Gastrocnemius medialis (tissue), 4 donors: ENCODE measurements at regions not wholly inside any gene's neighbourhood (a gene's known extent, or its start where the extent isn't known, plus 50 kb on each side); places are given as distances from the start of the nearest gene placed in this dataset.

ENCODE experiments used
- POLR2A ChIP-seq, 2 donors: fragments of 450-650 bp; IDR thresholded peaks; one replicate each; pipeline ENCODE4 v1.6.1; 2017; ENCODE audit warnings: antibody characterized with exemption in 2 of 2, mild to moderate bottlenecking in 2 of 2, moderate library complexity in 2 of 2
- TF ChIP-seq, protein P1 (sequence below), 5 experiments: fragments of 450-650 bp in 3 of 5; fragments of 200-600 bp in 2 of 5; sonication (generic) in 2 of 5; IDR thresholded peaks in 4 of 5; conservative IDR thresholded peaks in 1 of 5; 1 replicate in 4 of 5; 2 replicates in 1 of 5; pipeline ENCODE4 v1.5.1; 2016 to 2019; ENCODE audit warnings: antibody characterized with exemption in 5 of 5, mild to moderate bottlenecking in 3 of 5, moderate library complexity in 3 of 5

DNA sequence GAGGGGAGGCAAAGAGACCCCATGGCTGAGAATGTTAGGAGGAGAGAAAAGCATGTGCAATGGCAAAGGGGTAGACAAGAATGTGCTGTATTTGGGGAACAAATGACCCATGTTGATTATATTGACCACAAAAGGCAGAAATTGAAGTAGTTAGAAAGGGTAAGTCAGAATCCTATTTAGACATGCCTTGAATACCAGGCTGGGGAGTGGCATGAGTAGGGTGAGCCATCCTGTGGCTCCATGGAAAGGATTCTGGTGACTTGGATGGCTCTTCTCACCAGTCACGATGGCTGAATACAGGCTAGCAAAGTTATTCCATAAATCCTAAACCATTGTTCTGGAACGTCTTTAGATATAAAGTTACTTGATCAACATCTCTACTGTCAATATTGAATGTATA is 73.4 kb upstream of the MEF2C start:
- TF ChIP-seq, protein P1, sequence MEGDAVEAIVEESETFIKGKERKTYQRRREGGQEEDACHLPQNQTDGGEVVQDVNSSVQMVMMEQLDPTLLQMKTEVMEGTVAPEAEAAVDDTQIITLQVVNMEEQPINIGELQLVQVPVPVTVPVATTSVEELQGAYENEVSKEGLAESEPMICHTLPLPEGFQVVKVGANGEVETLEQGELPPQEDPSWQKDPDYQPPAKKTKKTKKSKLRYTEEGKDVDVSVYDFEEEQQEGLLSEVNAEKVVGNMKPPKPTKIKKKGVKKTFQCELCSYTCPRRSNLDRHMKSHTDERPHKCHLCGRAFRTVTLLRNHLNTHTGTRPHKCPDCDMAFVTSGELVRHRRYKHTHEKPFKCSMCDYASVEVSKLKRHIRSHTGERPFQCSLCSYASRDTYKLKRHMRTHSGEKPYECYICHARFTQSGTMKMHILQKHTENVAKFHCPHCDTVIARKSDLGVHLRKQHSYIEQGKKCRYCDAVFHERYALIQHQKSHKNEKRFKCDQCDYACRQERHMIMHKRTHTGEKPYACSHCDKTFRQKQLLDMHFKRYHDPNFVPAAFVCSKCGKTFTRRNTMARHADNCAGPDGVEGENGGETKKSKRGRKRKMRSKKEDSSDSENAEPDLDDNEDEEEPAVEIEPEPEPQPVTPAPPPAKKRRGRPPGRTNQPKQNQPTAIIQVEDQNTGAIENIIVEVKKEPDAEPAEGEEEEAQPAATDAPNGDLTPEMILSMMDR (IDR thresholded peaks at IDR 0.05 in 4 of 5, conservative IDR thresholded peaks at IDR 0.05 in 1 of 5), result no peak
- TF ChIP-seq POLR2A (IDR thresholded peaks at IDR 0.05), result no peak
